ENCODE measurements at regions not wholly inside any gene's neighbourhood (a gene's known extent, or its start where the extent isn't known, plus 50 kb on each side); places are given as distances from the start of the nearest gene placed in this dataset.

DNA sequence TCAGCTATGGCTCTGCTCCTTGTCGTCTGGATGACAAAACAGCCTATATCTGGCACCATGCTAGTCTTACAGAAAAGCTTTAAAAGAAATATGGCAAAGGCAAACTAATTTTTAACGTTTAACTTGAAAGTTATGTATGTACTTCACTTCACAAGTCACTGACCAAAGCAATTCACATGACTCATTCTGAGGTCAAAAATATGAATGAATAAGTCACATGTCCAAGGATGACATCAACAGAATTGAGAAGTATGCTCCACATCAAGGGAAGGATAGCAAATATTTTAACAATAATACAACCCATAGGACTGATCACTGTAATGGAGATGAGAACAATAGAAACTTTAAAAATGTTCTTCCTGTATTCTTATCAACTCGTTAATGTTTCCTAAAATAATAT lies 1072.6 kb upstream of the NUDT12 start:
- no peak for DNase-seq (ENCODE audit: extremely low read depth, low read depth)
- no peak overlapping the region for H3K4me3 ChIP-seq (replicated peaks; ENCODE audit: low read depth, low read length)
- TF ChIP-seq, protein P1, sequence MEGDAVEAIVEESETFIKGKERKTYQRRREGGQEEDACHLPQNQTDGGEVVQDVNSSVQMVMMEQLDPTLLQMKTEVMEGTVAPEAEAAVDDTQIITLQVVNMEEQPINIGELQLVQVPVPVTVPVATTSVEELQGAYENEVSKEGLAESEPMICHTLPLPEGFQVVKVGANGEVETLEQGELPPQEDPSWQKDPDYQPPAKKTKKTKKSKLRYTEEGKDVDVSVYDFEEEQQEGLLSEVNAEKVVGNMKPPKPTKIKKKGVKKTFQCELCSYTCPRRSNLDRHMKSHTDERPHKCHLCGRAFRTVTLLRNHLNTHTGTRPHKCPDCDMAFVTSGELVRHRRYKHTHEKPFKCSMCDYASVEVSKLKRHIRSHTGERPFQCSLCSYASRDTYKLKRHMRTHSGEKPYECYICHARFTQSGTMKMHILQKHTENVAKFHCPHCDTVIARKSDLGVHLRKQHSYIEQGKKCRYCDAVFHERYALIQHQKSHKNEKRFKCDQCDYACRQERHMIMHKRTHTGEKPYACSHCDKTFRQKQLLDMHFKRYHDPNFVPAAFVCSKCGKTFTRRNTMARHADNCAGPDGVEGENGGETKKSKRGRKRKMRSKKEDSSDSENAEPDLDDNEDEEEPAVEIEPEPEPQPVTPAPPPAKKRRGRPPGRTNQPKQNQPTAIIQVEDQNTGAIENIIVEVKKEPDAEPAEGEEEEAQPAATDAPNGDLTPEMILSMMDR (IDR thresholded peaks at IDR 0.05; ENCODE audit: low read depth, low read length, missing control alignments), result no peak

DNA sequence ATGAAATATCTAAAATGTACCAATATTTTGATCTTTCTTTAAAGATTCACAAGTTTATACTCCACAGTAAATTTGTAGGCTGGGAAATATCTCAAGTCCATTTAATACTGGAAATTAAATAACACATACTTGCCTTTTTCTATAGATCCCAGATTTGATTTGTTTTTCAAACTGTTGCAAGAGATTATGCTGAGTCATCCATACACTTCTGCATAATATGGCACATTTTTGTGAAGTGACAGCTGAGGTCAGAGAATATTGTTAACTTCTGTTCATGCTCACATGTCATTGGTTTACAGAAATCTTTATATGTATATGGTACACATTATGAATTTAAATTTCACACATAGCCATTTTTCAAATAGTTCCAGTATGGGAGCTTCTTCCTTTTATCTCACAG lies 1066.3 kb upstream of the NUDT12 start:
- TF ChIP-seq, protein P1 (IDR thresholded peaks at IDR 0.05; ENCODE audit: low read depth, low read length, missing control alignments), result no peak
- no peak for DNase-seq (ENCODE audit: extremely low read depth, low read depth)
- no peak overlapping the region for H3K4me3 ChIP-seq (replicated peaks; ENCODE audit: low read depth, low read length)

DNA sequence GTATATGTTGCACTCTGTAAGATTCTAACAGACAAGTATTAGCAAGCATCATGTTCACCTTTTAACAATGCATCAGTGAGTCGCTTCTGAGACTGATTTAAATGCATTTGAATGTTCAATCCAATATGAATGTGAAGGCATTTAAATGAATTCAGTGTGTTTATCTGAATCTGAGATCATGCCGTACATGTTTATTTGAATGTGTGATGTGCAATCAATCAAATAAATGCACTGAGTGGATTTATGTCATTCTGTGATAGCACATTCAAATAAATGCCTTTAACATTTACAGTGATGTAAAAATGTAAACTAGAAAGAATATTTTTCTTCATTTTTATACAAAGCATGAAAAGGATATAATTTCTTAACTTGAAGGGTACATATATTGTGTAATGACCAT lies 1063.5 kb upstream of the NUDT12 start:
- DNase-seq (ENCODE audit: extremely low read depth, low read depth), result no peak
- no peak overlapping the region for H3K4me3 ChIP-seq (replicated peaks; ENCODE audit: low read depth, low read length)
- TF ChIP-seq, protein P1 (IDR thresholded peaks at IDR 0.05; ENCODE audit: low read depth, low read length, missing control alignments), result no peak

DNA sequence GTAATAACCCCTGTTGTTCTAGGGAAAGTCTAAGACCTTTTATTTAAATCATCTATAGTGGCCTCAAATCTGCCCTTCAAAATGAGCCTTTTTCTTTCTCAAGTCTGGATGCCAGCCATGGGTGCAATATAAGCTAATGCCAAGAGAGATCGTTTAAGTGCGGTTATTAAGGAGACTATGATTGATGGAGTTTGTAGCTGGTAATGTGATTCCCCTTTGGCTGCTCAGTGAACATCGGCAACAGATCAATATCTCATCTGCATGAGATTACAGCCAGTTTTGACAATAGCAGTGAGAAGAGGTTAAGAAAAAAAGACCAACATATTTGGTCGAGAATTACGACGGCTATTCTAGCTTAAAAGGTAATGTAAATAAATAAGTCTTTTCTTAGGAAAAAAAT lies 1049.4 kb upstream of the NUDT12 start:
- H3K4me3 ChIP-seq (replicated peaks; ENCODE audit: low read depth, low read length), result no peak overlapping the region
- no peak for DNase-seq (ENCODE audit: extremely low read depth, low read depth)
- TF ChIP-seq, protein P1 (IDR thresholded peaks at IDR 0.05; ENCODE audit: low read depth, low read length, missing control alignments), result no peak

DNA sequence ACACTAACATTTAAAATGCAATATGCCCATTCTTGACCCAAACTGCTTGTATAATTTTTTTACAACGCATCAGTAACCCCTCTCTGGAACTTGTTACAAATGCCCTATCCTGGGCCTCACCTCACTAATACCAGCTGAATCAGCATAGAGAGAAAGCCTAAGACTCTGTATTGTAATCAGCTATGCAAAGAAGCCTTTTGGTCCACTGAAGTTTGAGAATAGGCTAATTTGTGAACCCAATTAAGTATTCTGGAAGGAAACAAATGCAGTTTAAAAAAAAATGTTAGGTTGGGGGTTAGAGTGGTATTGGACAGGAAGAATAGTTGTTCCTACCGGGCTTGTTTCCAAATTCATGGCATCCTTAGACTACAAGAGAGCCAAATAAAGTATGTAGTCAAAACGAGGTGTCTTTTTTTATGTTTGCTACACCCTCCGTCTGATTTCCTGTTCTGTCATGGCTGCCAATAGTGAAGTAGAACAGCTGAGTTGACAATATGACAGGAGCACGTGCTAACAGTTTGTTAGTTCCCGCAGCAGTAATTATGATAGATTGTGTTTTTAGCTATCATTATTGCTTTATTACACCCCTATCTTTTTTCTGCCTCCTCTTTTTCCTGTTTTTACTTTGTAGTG lies 1048.7 kb upstream of the NUDT12 start:
- no peak for DNase-seq (ENCODE audit: extremely low read depth, low read depth)
- TF ChIP-seq, protein P1 (IDR thresholded peaks at IDR 0.05; ENCODE audit: low read depth, low read length, missing control alignments), result no peak
- no peak overlapping the region for H3K4me3 ChIP-seq (replicated peaks; ENCODE audit: low read depth, low read length)

DNA sequence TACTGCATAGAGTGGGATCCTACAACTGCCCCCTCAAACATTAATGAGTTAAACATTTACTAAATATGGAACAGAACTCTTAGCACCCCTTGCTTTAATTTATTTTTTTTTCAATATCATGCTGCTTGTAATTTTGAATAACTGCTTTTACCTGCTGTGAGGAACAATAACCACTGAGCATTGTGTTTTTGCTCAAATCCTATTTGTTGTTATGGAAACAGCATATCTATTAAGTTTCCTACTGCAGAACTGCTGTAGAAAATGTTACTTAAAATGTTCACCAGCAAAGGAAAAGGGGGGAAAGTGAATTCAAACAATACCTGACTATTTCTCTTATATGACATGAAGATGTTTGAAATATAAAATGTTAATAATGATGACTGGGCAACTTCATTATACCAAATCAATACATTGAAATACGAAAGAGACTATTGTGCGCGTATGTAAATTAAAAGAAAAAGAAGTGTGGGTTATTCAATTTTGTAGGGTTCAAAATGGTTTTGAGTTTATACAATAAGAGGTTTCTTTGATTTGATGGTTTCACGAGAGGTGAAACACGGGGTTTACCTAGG lies 1043.8 kb upstream of the NUDT12 start:
- TF ChIP-seq, protein P1 (IDR thresholded peaks at IDR 0.05; ENCODE audit: low read depth, low read length, missing control alignments), result no peak
- H3K4me3 ChIP-seq (replicated peaks; ENCODE audit: low read depth, low read length), result no peak overlapping the region
- no peak for DNase-seq (ENCODE audit: extremely low read depth, low read depth)

DNA sequence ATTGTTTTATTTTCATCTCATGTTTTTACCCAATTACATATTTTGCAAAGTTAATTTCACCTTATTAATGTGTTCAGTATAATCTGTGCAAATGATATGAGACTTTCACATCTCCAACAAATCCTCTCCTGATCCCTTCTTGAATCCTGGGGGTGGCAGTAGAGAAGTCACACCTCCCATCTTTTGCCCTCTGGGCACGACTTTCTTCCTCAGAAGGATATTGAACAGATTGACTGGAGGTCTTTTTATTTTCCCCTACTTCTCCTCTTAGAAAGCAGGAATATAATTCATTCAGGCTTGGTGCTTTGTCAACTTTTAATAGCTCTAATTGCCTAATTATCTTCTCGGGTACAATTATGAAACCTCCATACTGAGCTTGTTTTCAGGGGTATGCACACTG lies 1037.1 kb upstream of the NUDT12 start:
- H3K4me3 ChIP-seq (replicated peaks; ENCODE audit: low read depth, low read length), result no peak overlapping the region
- no peak for DNase-seq (ENCODE audit: extremely low read depth, low read depth)
- TF ChIP-seq, protein P1 (IDR thresholded peaks at IDR 0.05; ENCODE audit: low read depth, low read length, missing control alignments), result no peak

All from HFF-Myc (cell line).